ENCODE measurements at regions not wholly inside any gene's neighbourhood (a gene's known extent, or its start where the extent isn't known, plus 50 kb on each side); places are given as distances from the start of the nearest gene placed in this dataset.

GRCh38 chr1:239606850-239607400 lies 220.6 kb downstream of the CHRM3 start:
- Histone ChIP-seq H3K27ac (no peak overlapping the region), H3K4me1 (no peaks in the 10 kb centered on the region), H3K4me3 (no peak overlapping the region), H3K9me3 (no peaks in the 10 kb centered on the region), H3K27me3 (no peaks in the 10 kb centered on the region), H3K36me3 (no peaks in the 10 kb centered on the region)
- DNase-seq (no peak), ATAC-seq (ENCODE audit: low FRiP score in 2 of 2) (no peak)
- TF ChIP-seq POLR2A (IDR thresholded peaks at IDR 0.05) (no peak), EP300 (IDR thresholded peaks at IDR 0.05) (no peak), POLR2AphosphoS5 (IDR thresholded peaks at IDR 0.05) (no peak), CTCF (IDR thresholded peaks at IDR 0.05) (no peak)
- 77 to 85% methylated on average over 2 of the region's 2 CpGs for WGBS, 2 donors

GRCh38 chr1:239608469-239608868 lies 222.1 kb downstream of the CHRM3 start:
- 87 to 94% methylated on average over 6 of the region's 6 CpGs for WGBS, 2 donors
- ATAC-seq (ENCODE audit: low FRiP score in 2 of 2) (no peak), DNase-seq (no peak)
- H3K4me1 ChIP-seq: no peaks in the 10 kb centered on the region
- H3K9me3 ChIP-seq: no peaks in the 10 kb centered on the region
- no peaks in the 10 kb centered on the region for H3K27me3 ChIP-seq
- no peak overlapping the region for H3K27ac ChIP-seq
- no peaks in the 10 kb centered on the region for H3K36me3 ChIP-seq
- TF ChIP-seq CTCF (IDR thresholded peaks at IDR 0.05) (no peak), POLR2AphosphoS5 (IDR thresholded peaks at IDR 0.05) (no peak), POLR2A (IDR thresholded peaks at IDR 0.05) (no peak), EP300 (IDR thresholded peaks at IDR 0.05) (no peak)
- no peak overlapping the region for H3K4me3 ChIP-seq

GRCh38 chr1:239612379-239612778 lies 226.0 kb downstream of the CHRM3 start:
- no peak for DNase-seq
- no peak for ATAC-seq (ENCODE audit: low FRiP score in 2 of 2)
- 63 to 73% methylated on average over 1 of the region's 1 CpG for WGBS, 2 donors
- Histone ChIP-seq H3K4me1 (no peaks in the 10 kb centered on the region), H3K36me3 (no peaks in the 10 kb centered on the region), H3K27ac (no peak overlapping the region), H3K9me3 (no peaks in the 10 kb centered on the region), H3K27me3 (no peaks in the 10 kb centered on the region), H3K4me3 (no peak overlapping the region)
- no peak for TF ChIP-seq EP300 (IDR thresholded peaks at IDR 0.05)
- no peak for TF ChIP-seq POLR2A (IDR thresholded peaks at IDR 0.05)
- no peak for TF ChIP-seq POLR2AphosphoS5 (IDR thresholded peaks at IDR 0.05)
- TF ChIP-seq CTCF (IDR thresholded peaks at IDR 0.05): no peak

GRCh38 chr1:239616673-239617072 lies 230.3 kb downstream of the CHRM3 start:
- no peak overlapping the region for H3K4me3 ChIP-seq
- whole genome bisulfite sequencing, 2 donors: 45 to 60% methylated on average over 1 of the region's 1 CpG
- no peak for ATAC-seq (ENCODE audit: low FRiP score in 2 of 2)

More at GRCh38 chr1:239616673-239617072, 230.3 kb downstream of the CHRM3 start:
- no peaks in the 10 kb centered on the region for H3K4me1 ChIP-seq
- no peak for DNase-seq
- no peaks in the 10 kb centered on the region for H3K27me3 ChIP-seq
- H3K36me3 ChIP-seq: no peaks in the 10 kb centered on the region
- no peak overlapping the region for H3K27ac ChIP-seq
- no peaks in the 10 kb centered on the region for H3K9me3 ChIP-seq
- TF ChIP-seq POLR2A (IDR thresholded peaks at IDR 0.05) (no peak), POLR2AphosphoS5 (IDR thresholded peaks at IDR 0.05) (no peak), EP300 (IDR thresholded peaks at IDR 0.05) (no peak), CTCF (IDR thresholded peaks at IDR 0.05) (no peak)
